Gastrocnemius medialis (tissue), 4 donors: ENCODE measurements at regions not wholly inside any gene's neighbourhood (a gene's known extent, or its start where the extent isn't known, plus 50 kb on each side); places are given as distances from the start of the nearest gene placed in this dataset.

Source experiments
- ATAC-seq, 2 donors: fragments of 150-250 bp; one replicate each; pipeline ENCODE4 v1.9.1; 2016
- DNase-seq, 2 donors: peaks; one replicate each; pipeline ENCODE4 v3.0.0-alpha.2; 2019
- H3K27ac ChIP-seq, 4 donors: fragments of 200-600 bp; sonication (generic); 1 replicate in 1 of 4; 2 replicates in 3 of 4; pipeline ENCODE4 v1.5.1; 2016 to 2018; ENCODE audit warnings: mild to moderate bottlenecking in 2 of 4, moderate library complexity in 1 of 4
- H3K27me3 ChIP-seq, 3 donors: fragments of 200-600 bp; sonication (generic) in 2 of 3; 1 replicate in 1 of 3; 2 replicates in 2 of 3; pipeline versions ENCODE4 v1.5.1 to v1.6.0; 2016 to 2019; ENCODE audit warnings: mild to moderate bottlenecking in 1 of 3, moderate library complexity in 1 of 3
- H3K36me3 ChIP-seq, 2 donors: fragments of 200-600 bp; sonication (generic) in 1 of 2; one replicate each; pipeline ENCODE4 v1.5.1; 2017 to 2018
- H3K4me1 ChIP-seq, 2 donors: fragments of 200-600 bp; sonication (generic) in 1 of 2; one replicate each; pipeline ENCODE4 v1.5.1; 2016 to 2017; ENCODE audit warnings: mild to moderate bottlenecking in 2 of 2
- H3K4me3 ChIP-seq, 4 donors: fragments of 200-600 bp; sonication (generic) in 3 of 4; 1 replicate in 1 of 4; 2 replicates in 3 of 4; pipeline ENCODE4 v1.5.1; 2016 to 2019; ENCODE audit warnings: mild to moderate bottlenecking in 2 of 4
- H3K9me3 ChIP-seq, 3 donors: fragments of 200-600 bp; sonication (generic) in 2 of 3; 1 replicate in 1 of 3; 2 replicates in 2 of 3; pipeline ENCODE4 v1.5.1; 2016 to 2019
- CTCF ChIP-seq, 5 experiments: fragments of 450-650 bp in 3 of 5; fragments of 200-600 bp in 2 of 5; sonication (generic) in 2 of 5; IDR thresholded peaks in 4 of 5; conservative IDR thresholded peaks in 1 of 5; 1 replicate in 4 of 5; 2 replicates in 1 of 5; pipeline ENCODE4 v1.5.1; 2016 to 2019; ENCODE audit warnings: antibody characterized with exemption in 5 of 5, mild to moderate bottlenecking in 3 of 5, moderate library complexity in 3 of 5
- POLR2A ChIP-seq, 2 donors: fragments of 450-650 bp; IDR thresholded peaks; one replicate each; pipeline ENCODE4 v1.6.1; 2017; ENCODE audit warnings: antibody characterized with exemption in 2 of 2, mild to moderate bottlenecking in 2 of 2, moderate library complexity in 2 of 2
- in situ Hi-C, 4 donors: fragments of 200-750 bp; cut with MboI; loops; one replicate each; pipeline versions ENCODE4 v1.15.0 to v1.8.0; 2017; ENCODE audit warnings: low sequenced_read_pairs in 4 of 4
- intact Hi-C: fragments of 100-400 bp; cut with DNase I; formaldehyde crosslinking; loops from one replicate; pipeline ENCODE4 v1.15.1; 2023; ENCODE audit warnings: low total_unique reads

- Histone ChIP-seq H3K4me3 (no peak overlapping the region), H3K9me3 (no peaks in the 10 kb centered on the region), H3K4me1 (no peaks in the 10 kb centered on the region), H3K36me3 (no peaks in the 10 kb centered on the region), H3K27ac (no peak overlapping the region), H3K27me3 (no peaks in the 10 kb centered on the region)
- ATAC-seq: no peak
- TF ChIP-seq CTCF (IDR thresholded peaks at IDR 0.05 in 4 of 5, conservative IDR thresholded peaks at IDR 0.05 in 1 of 5) (no peak), POLR2A (IDR thresholded peaks at IDR 0.05) (no peak)
- no peak for DNase-seq
- intact Hi-C loops (no loop called here), in situ Hi-C loops (no loop called here)
These were observed 648.8 kb upstream of the COBL start for GRCh38 chr7:51965454-51965853.

- H3K4me3 ChIP-seq: no peak overlapping the region
- in situ Hi-C loops: no loop called here
- no peak for DNase-seq
- TF ChIP-seq POLR2A (IDR thresholded peaks at IDR 0.05) (no peak), CTCF (IDR thresholded peaks at IDR 0.05 in 4 of 5, conservative IDR thresholded peaks at IDR 0.05 in 1 of 5) (no peak)
- no peak overlapping the region for H3K27ac ChIP-seq
- no peaks in the 10 kb centered on the region for H3K27me3 ChIP-seq
- intact Hi-C loops: no loop called here
- no peak for ATAC-seq
- H3K36me3 ChIP-seq: no peaks in the 10 kb centered on the region
- no peaks in the 10 kb centered on the region for H3K4me1 ChIP-seq
- H3K9me3 ChIP-seq: no peaks in the 10 kb centered on the region
These were observed 645.2 kb upstream of the COBL start for GRCh38 chr7:51961804-51962203.

GRCh38 chr7:51950813-51951212 lies 634.2 kb upstream of the COBL start:
- ATAC-seq: no peak
- no peak for TF ChIP-seq CTCF (IDR thresholded peaks at IDR 0.05 in 4 of 5, conservative IDR thresholded peaks at IDR 0.05 in 1 of 5)
- no peak for TF ChIP-seq POLR2A (IDR thresholded peaks at IDR 0.05)
- no peaks in the 10 kb centered on the region for H3K9me3 ChIP-seq
- H3K4me3 ChIP-seq: no peak overlapping the region
- H3K27ac ChIP-seq: no peak overlapping the region
- H3K36me3 ChIP-seq: no peaks in the 10 kb centered on the region
- H3K27me3 ChIP-seq: no peaks in the 10 kb centered on the region
- in situ Hi-C loops: no loop called here
- H3K4me1 ChIP-seq: no peaks in the 10 kb centered on the region
- intact Hi-C loops: no loop called here
- no peak for DNase-seq

- H3K27ac ChIP-seq: no peak overlapping the region
- DNase-seq: no peak
- H3K27me3 ChIP-seq: no peaks in the 10 kb centered on the region
- in situ Hi-C loops (no loop called here), intact Hi-C loops (no loop called here)
- no peaks in the 10 kb centered on the region for H3K4me1 ChIP-seq
- TF ChIP-seq POLR2A (IDR thresholded peaks at IDR 0.05): no peak
- TF ChIP-seq CTCF (IDR thresholded peaks at IDR 0.05 in 4 of 5, conservative IDR thresholded peaks at IDR 0.05 in 1 of 5): no peak
- H3K4me3 ChIP-seq: no peak overlapping the region
- H3K9me3 ChIP-seq: no peaks in the 10 kb centered on the region
- no peak for ATAC-seq
- no peaks in the 10 kb centered on the region for H3K36me3 ChIP-seq
These were observed 633.4 kb upstream of the COBL start for GRCh38 chr7:51949726-51950644.
